ENCODE measurements at regions not wholly inside any gene's neighbourhood (a gene's known extent, or its start where the extent isn't known, plus 50 kb on each side); places are given as distances from the start of the nearest gene placed in this dataset.

GRCh38 chr4:43223820-43224219 lies 331.3 kb downstream of the GRXCR1 start:
- H3K36me3 ChIP-seq, result no peaks in the 10 kb centered on the region
- no peaks in the 10 kb centered on the region for H3K9me3 ChIP-seq (replicated peaks)
- no peaks in the 10 kb centered on the region for H3K27me3 ChIP-seq (replicated peaks)
- no peaks in the 10 kb centered on the region for H3K4me1 ChIP-seq (replicated peaks)
- no peak overlapping the region for H3K27ac ChIP-seq
- no peak for DNase-seq (ENCODE audit: low read depth in 1 of 2, low spot score in 2 of 2)
- no peak overlapping the region for H3K4me3 ChIP-seq

- Histone ChIP-seq H3K4me3 (no peak overlapping the region), H3K4me1 (replicated peaks) (no peaks in the 10 kb centered on the region), H3K27ac (no peak overlapping the region), H3K9me3 (replicated peaks) (no peaks in the 10 kb centered on the region), H3K27me3 (replicated peaks) (no peaks in the 10 kb centered on the region), H3K36me3 (no peaks in the 10 kb centered on the region)
- no peak for DNase-seq (ENCODE audit: low read depth in 1 of 2, low spot score in 2 of 2)
Observed at GRCh38 chr4:43224559-43224958, 332.0 kb downstream of the GRXCR1 start.

DNA sequence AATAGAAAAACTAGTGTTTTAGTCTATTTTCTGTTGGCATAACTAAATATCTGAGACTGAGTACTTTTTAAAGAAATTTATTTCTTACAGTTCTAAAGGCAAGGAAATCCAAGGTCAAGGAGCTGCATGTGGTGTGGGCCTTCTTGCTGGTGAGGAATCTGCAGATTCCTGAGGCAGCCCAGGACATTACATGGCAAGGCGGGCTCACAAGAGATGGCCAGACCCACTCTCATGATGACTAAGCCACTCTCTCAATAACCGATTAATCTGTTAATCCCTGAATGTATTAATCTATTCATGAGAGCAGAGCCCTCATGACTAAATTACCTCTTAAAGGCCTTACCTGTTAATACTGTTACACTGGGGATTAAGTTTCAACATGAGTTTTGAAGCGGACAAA lies 340.8 kb downstream of the GRXCR1 start:
- H3K4me1 ChIP-seq (replicated peaks), result no peaks in the 10 kb centered on the region
- no peaks in the 10 kb centered on the region for H3K27me3 ChIP-seq (replicated peaks)
- H3K9me3 ChIP-seq (replicated peaks), result no peaks in the 10 kb centered on the region
- DNase-seq (ENCODE audit: low read depth in 1 of 2, low spot score in 2 of 2), result no peak
- no peak overlapping the region for H3K27ac ChIP-seq
- no peak overlapping the region for H3K4me3 ChIP-seq
- H3K36me3 ChIP-seq, result no peaks in the 10 kb centered on the region

DNA sequence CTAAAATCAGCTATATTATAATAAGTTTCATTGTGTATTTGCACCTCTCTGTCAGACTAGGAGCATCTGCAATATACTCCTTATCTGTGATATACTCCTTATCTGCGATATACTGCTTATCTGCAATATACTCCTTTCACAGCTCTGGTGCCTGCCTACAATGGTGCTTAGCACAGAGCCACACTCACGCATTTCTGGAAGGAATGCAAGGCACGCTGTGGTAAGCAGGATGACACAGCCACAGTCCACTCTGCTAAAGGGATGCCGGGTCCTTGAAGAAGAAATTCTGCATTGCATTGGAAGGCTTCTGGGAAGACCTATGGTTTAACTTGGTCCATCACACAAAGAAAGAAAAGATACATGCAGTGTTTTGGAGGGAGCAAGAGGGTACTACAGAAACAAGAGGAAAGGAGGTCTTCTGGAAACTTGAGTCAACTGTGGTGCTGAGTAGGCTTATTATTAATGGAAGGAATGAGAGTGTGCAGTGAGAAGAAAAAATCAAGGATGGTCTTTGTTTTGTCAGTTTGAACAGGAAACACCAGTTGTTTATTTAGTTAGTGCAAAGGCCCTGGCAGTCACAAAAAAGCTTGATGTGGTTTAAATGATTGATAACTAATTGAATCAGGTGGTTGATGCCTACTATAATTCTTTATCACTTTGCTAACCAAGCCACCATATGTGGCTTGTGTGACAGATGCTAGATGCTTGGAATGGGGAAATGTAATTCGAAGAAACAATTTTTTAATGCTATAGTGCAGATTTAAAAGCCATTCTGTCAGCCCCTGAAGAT lies 342.3 kb downstream of the GRXCR1 start:
- Histone ChIP-seq H3K27me3 (replicated peaks) (no peaks in the 10 kb centered on the region), H3K36me3 (no peaks in the 10 kb centered on the region), H3K9me3 (replicated peaks) (no peaks in the 10 kb centered on the region), H3K4me1 (replicated peaks) (no peaks in the 10 kb centered on the region), H3K4me3 (no peak overlapping the region), H3K27ac (no peak overlapping the region)
- DNase-seq (ENCODE audit: low read depth in 1 of 2, low spot score in 2 of 2), result no peak

DNA sequence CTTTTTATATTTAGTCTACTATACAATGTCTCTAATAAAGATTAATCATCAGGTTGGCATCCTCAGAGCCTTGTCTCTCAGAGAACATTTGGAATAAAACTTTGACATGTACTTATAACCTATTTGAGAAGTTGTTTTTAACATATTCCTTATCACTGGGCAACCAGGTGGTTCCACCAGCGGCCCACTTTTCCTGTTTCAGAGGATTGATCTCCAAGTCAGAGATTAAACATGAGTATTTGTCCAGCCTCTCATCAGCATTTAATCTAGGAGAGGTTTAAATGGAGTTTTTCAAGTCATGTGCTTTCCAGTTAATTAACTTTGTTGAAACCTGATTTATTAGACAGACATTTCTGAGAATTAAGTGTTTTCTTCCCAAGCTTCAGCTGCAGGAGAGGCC lies 345.5 kb downstream of the GRXCR1 start:
- no peaks in the 10 kb centered on the region for H3K4me1 ChIP-seq (replicated peaks)

GRCh38 chr4:43238585-43238984 lies 346.1 kb downstream of the GRXCR1 start:
- H3K27me3 ChIP-seq (replicated peaks), result no peaks in the 10 kb centered on the region

More for the DNA sequence above, 345.5 kb downstream of the GRXCR1 start:
- Histone ChIP-seq H3K27ac (no peak overlapping the region), H3K36me3 (no peaks in the 10 kb centered on the region), H3K9me3 (replicated peaks) (no peaks in the 10 kb centered on the region), H3K4me3 (no peak overlapping the region), H3K27me3 (replicated peaks) (no peaks in the 10 kb centered on the region)
- DNase-seq (ENCODE audit: low read depth in 1 of 2, low spot score in 2 of 2), result no peak

GRCh38 chr4:43241104-43241503 lies 348.6 kb downstream of the GRXCR1 start:
- Histone ChIP-seq H3K36me3 (no peaks in the 10 kb centered on the region), H3K9me3 (replicated peaks) (no peaks in the 10 kb centered on the region), H3K27ac (no peak overlapping the region), H3K4me1 (replicated peaks) (no peaks in the 10 kb centered on the region), H3K27me3 (replicated peaks) (no peaks in the 10 kb centered on the region), H3K4me3 (no peak overlapping the region)
- no peak for DNase-seq (ENCODE audit: low read depth in 1 of 2, low spot score in 2 of 2)

More at GRCh38 chr4:43238585-43238984, 346.1 kb downstream of the GRXCR1 start:
- H3K9me3 ChIP-seq (replicated peaks), result no peaks in the 10 kb centered on the region
- no peak overlapping the region for H3K4me3 ChIP-seq
- H3K4me1 ChIP-seq (replicated peaks), result no peaks in the 10 kb centered on the region
- H3K27ac ChIP-seq, result no peak overlapping the region
- no peaks in the 10 kb centered on the region for H3K36me3 ChIP-seq
- DNase-seq (ENCODE audit: low read depth in 1 of 2, low spot score in 2 of 2), result no peak

GRCh38 chr4:43242606-43243005 lies 350.1 kb downstream of the GRXCR1 start:
- no peaks in the 10 kb centered on the region for H3K27me3 ChIP-seq (replicated peaks)
- H3K27ac ChIP-seq, result no peak overlapping the region
- no peak for DNase-seq (ENCODE audit: low read depth in 1 of 2, low spot score in 2 of 2)
- no peak overlapping the region for H3K4me3 ChIP-seq
- H3K9me3 ChIP-seq (replicated peaks), result no peaks in the 10 kb centered on the region
- no peaks in the 10 kb centered on the region for H3K4me1 ChIP-seq (replicated peaks)
- no peaks in the 10 kb centered on the region for H3K36me3 ChIP-seq

GRCh38 chr4:43243433-43244116 lies 351.1 kb downstream of the GRXCR1 start:
- Histone ChIP-seq H3K4me3 (no peak overlapping the region), H3K27ac (no peak overlapping the region), H3K9me3 (replicated peaks) (no peaks in the 10 kb centered on the region), H3K4me1 (replicated peaks) (no peaks in the 10 kb centered on the region), H3K27me3 (replicated peaks) (no peaks in the 10 kb centered on the region), H3K36me3 (no peaks in the 10 kb centered on the region)
- no peak for DNase-seq (ENCODE audit: low read depth in 1 of 2, low spot score in 2 of 2)

DNA sequence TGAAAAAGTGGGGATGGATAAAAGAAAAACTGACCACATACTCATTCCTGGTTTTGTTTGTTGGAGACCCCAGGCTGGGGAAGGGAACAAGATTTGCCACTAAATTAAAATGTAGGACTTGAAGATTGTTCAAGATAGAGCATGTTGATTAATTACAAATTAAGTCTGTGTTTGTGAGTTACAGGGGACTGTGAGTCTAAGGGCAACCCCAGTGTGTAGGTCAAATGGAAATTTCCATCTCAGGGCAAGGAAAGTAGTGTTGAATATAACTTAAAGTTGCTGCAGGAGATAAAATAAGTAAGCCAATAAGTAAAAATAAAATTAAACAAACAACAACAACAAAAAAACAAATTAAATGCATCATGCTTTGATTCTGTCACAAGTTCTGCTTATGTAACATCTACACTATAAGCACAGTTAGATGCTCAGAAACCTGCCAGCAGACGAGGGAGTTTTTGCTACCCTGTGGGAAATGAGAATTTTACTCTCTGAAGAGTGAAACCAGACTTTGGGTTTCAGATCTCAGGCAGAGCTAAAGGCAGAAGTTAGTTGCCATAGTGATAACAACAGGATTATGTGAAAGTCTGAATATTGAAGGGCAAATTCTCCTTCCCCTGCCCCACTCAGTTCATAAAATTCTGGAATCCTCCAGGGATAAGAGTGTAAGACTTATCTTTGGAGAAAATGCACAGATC lies 352.3 kb downstream of the GRXCR1 start:
- H3K27me3 ChIP-seq (replicated peaks), result no peaks in the 10 kb centered on the region
- H3K36me3 ChIP-seq, result no peaks in the 10 kb centered on the region
- no peak for DNase-seq (ENCODE audit: low read depth in 1 of 2, low spot score in 2 of 2)
- H3K9me3 ChIP-seq (replicated peaks), result no peaks in the 10 kb centered on the region
- H3K4me1 ChIP-seq (replicated peaks), result no peaks in the 10 kb centered on the region
- no peak overlapping the region for H3K4me3 ChIP-seq
- no peak overlapping the region for H3K27ac ChIP-seq

DNA sequence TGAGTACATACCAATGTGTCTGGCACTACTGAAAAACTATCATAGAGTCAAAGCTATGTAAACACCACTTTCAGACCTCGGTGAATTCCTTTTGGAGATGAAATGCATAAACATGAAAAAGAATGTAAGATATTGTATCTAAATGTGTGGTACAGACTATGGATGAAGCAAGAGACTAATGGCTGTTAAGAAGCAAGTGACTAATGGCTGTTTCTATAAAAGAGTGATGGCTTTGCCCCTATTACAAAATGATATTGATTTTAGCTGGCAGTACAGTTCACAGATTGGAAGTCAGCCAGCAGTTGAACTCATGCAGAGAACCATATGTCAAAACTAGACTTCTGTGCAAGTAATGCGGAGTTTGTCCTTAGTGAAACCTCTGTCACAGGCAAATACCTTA lies 359.3 kb downstream of the GRXCR1 start:
- no peak for DNase-seq (ENCODE audit: low read depth in 1 of 2, low spot score in 2 of 2)
- Histone ChIP-seq H3K27ac (no peak overlapping the region), H3K4me1 (replicated peaks) (no peaks in the 10 kb centered on the region), H3K4me3 (no peak overlapping the region), H3K36me3 (no peaks in the 10 kb centered on the region), H3K9me3 (replicated peaks) (no peaks in the 10 kb centered on the region), H3K27me3 (replicated peaks) (no peaks in the 10 kb centered on the region)

GRCh38 chr4:43253541-43253940 lies 361.0 kb downstream of the GRXCR1 start:
- Histone ChIP-seq H3K4me3 (no peak overlapping the region), H3K9me3 (replicated peaks) (no peaks in the 10 kb centered on the region), H3K27me3 (replicated peaks) (no peaks in the 10 kb centered on the region), H3K27ac (no peak overlapping the region), H3K4me1 (replicated peaks) (no peaks in the 10 kb centered on the region), H3K36me3 (no peaks in the 10 kb centered on the region)
- DNase-seq (ENCODE audit: low read depth in 1 of 2, low spot score in 2 of 2), result no peak

DNA sequence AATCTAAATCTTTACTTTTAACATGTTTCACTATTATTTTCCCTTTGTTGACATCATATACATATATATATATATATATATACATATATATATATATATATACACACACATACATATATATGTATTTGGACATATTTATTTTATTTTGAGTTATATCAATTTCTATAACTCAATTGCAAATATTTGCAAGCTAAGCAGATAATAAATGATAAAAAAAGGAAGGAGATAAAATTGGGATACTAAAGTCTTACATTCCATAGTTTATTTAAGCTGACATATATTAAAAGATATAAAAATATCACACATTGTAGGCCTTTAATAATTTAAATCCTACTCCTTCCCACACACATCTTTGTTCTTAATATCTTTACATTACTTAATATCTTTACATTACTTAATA lies 372.2 kb downstream of the GRXCR1 start:
- no peak for DNase-seq (ENCODE audit: low read depth in 1 of 2, low spot score in 2 of 2)
- H3K4me1 ChIP-seq (replicated peaks), result no peaks in the 10 kb centered on the region
- H3K27ac ChIP-seq, result no peak overlapping the region
- no peaks in the 10 kb centered on the region for H3K27me3 ChIP-seq (replicated peaks)
- H3K36me3 ChIP-seq, result no peaks in the 10 kb centered on the region
- no peak overlapping the region for H3K4me3 ChIP-seq
- no peaks in the 10 kb centered on the region for H3K9me3 ChIP-seq (replicated peaks)

GRCh38 chr4:43271946-43272345 lies 379.4 kb downstream of the GRXCR1 start:
- no peak overlapping the region for H3K27ac ChIP-seq
- no peaks in the 10 kb centered on the region for H3K27me3 ChIP-seq (replicated peaks)
- no peaks in the 10 kb centered on the region for H3K9me3 ChIP-seq (replicated peaks)
- DNase-seq (ENCODE audit: low read depth in 1 of 2, low spot score in 2 of 2), result no peak
- H3K4me3 ChIP-seq, result no peak overlapping the region
- no peaks in the 10 kb centered on the region for H3K36me3 ChIP-seq
- H3K4me1 ChIP-seq (replicated peaks), result no peaks in the 10 kb centered on the region

Data from SJSA1 (cell line).